ENCODE measurements at regions not wholly inside any gene's neighbourhood (a gene's known extent, or its start where the extent isn't known, plus 50 kb on each side); places are given as distances from the start of the nearest gene placed in this dataset.

GRCh38 chr4:128346054-128346716, 58.6 kb upstream of the PGRMC2 start:
- CTCF ChIA-PET: no interaction called here
- no peak overlapping the region for H3K4me2 ChIP-seq

DNA sequence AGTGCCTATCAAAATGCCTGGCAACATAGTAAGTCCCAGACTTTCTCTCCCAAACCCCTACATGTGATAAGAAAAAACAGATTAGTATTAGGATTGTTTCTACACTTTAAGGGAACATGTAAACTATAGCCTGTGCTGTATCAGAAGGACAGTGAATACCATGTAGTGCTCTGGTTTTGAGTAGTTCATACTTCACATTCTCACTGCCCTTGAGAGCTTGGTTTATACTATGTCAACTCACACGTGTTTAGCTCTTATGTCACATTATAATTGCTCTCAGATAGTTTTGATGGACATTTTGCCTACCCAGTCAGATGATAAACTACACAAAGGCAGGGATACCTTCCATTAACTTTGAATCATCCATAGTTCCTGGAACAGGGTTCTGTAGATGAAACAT, 58.0 kb upstream of the PGRMC2 start:
- TF ChIP-seq CTCF (conservative IDR thresholded peaks at IDR 0.05): no peak
- TF ChIP-seq EZH2 (IDR thresholded peaks at IDR 0.05; ENCODE audit: low read depth): no peak
- CTCF ChIA-PET: no interaction called here
- Histone ChIP-seq H3K4me3 (no peak overlapping the region), H3K4me1 (replicated peaks; ENCODE audit: insufficient read depth) (peaks cover 31% of the 10 kb centered on the region), H3F3A (ENCODE audit: insufficient read depth, low read depth) (no peaks in the 10 kb centered on the region; the same call in 1 of the 2 replicates), H3K27me3 (ENCODE audit: insufficient read depth, low read depth) (no peaks in the 10 kb centered on the region), H3K27ac (no peak overlapping the region), H3K79me2 (ENCODE audit: low read depth) (no peaks in the 10 kb centered on the region), H3K36me3 (ENCODE audit: low read depth) (no peaks in the 10 kb centered on the region), H3K9me2 (ENCODE audit: insufficient read depth) (no peaks in the 10 kb centered on the region), H3K9me3 (ENCODE audit: insufficient read depth, low read depth) (no peaks in the 10 kb centered on the region; the same call in 1 of the 2 replicates), H3K4me2 (no peak overlapping the region), H4K20me1 (ENCODE audit: insufficient read depth) (no peaks in the 10 kb centered on the region), H2AFZ (no peak overlapping the region)
- DNase-seq: no peak
- intact Hi-C loops (cut with micrococcal nuclease; ENCODE audit: unreplicated experiment): no loop called here
- POLR2A ChIA-PET (ENCODE audit: unreplicated experiment): no interaction called here
- no TSS peak for BruUV-seq (replicated peaks)

More at GRCh38 chr4:128346054-128346716, 58.6 kb upstream of the PGRMC2 start:
- POLR2A ChIA-PET (ENCODE audit: unreplicated experiment): no interaction called here
- H3K27me3 ChIP-seq (ENCODE audit: insufficient read depth, low read depth): no peaks in the 10 kb centered on the region
- H3K36me3 ChIP-seq (ENCODE audit: low read depth): no peaks in the 10 kb centered on the region
- H3K9me3 ChIP-seq (ENCODE audit: insufficient read depth, low read depth): no peaks in the 10 kb centered on the region; the same call in 1 of the 2 replicates
- intact Hi-C loops (cut with micrococcal nuclease; ENCODE audit: unreplicated experiment): no loop called here
- H2AFZ ChIP-seq: no peak overlapping the region
- no peaks in the 10 kb centered on the region for H3K79me2 ChIP-seq (ENCODE audit: low read depth)
- no TSS peak for BruUV-seq (replicated peaks)
- peaks cover 31% of the 10 kb centered on the region for H3K4me1 ChIP-seq (replicated peaks; ENCODE audit: insufficient read depth)
- no peaks in the 10 kb centered on the region; the same call in 1 of the 2 replicates for H3F3A ChIP-seq (ENCODE audit: insufficient read depth, low read depth)
- no peak overlapping the region for H3K27ac ChIP-seq
- no peak overlapping the region for H3K4me3 ChIP-seq
- no peak for TF ChIP-seq CTCF (conservative IDR thresholded peaks at IDR 0.05)
- no peak for TF ChIP-seq EZH2 (IDR thresholded peaks at IDR 0.05; ENCODE audit: low read depth)
- no peaks in the 10 kb centered on the region for H3K9me2 ChIP-seq (ENCODE audit: insufficient read depth)
- DNase-seq: no peak
- H4K20me1 ChIP-seq (ENCODE audit: insufficient read depth): no peaks in the 10 kb centered on the region

DNA sequence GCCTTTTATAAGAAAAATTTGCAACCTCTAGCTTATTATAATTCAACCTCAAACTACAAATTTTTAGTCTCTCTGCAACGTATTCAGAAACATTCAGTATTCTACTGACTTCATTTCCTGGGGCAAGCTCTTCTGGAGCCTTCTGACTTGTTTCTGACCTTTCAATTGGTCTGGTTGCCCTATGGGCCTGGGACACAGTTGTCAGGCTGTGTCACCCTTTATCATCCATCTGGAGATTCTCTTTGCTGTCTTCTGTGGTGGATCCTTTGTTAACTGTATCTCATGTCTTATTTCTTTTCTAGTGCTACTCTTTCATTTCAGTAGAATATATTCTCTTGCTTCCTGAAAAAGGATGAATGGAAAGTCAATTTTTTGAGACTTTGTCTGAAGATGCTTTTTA, 55.1 kb upstream of the PGRMC2 start:
- no peaks in the 10 kb centered on the region for H3K9me2 ChIP-seq (ENCODE audit: insufficient read depth)
- H3K27ac ChIP-seq: no peak overlapping the region
- no peak for DNase-seq
- no peaks in the 10 kb centered on the region for H3K27me3 ChIP-seq (ENCODE audit: insufficient read depth, low read depth)
- H3K36me3 ChIP-seq (ENCODE audit: low read depth): no peaks in the 10 kb centered on the region
- H3K4me2 ChIP-seq: no peak overlapping the region
- BruUV-seq (replicated peaks): no TSS peak
- no peak overlapping the region for H3K4me3 ChIP-seq
- H3K79me2 ChIP-seq (ENCODE audit: low read depth): no peaks in the 10 kb centered on the region
- TF ChIP-seq CTCF (conservative IDR thresholded peaks at IDR 0.05) (no peak), EZH2 (IDR thresholded peaks at IDR 0.05; ENCODE audit: low read depth) (no peak)
- ChIA-PET CTCF (no interaction called here), POLR2A (ENCODE audit: unreplicated experiment) (no interaction called here)
- no peaks in the 10 kb centered on the region for H3K9me3 ChIP-seq (ENCODE audit: insufficient read depth, low read depth)
- no peaks in the 10 kb centered on the region for H4K20me1 ChIP-seq (ENCODE audit: insufficient read depth)
- no peak overlapping the region for H2AFZ ChIP-seq
- peaks cover 15% of the 10 kb centered on the region; the same call in 1 of the 2 replicates for H3F3A ChIP-seq (ENCODE audit: insufficient read depth, low read depth)
- intact Hi-C loops (cut with micrococcal nuclease; ENCODE audit: unreplicated experiment): no loop called here
- H3K4me1 ChIP-seq (replicated peaks; ENCODE audit: insufficient read depth): peaks cover 29% of the 10 kb centered on the region
